Activated B cell treated with CpG ODN at 0.5 μM for 24 hours (primary cell): ENCODE measurements at regions not wholly inside any gene's neighbourhood (a gene's known extent, or its start where the extent isn't known, plus 50 kb on each side); places are given as distances from the start of the nearest gene placed in this dataset.

Experiments
- ATAC-seq: fragments of 200-7000 bp; cut with Tn5 transposase; one replicate; pipeline ENCODE4 v1.10.0; 2021; ENCODE audit warnings: low read depth, mild to moderate bottlenecking, moderate library complexity
- CTCF ChIA-PET: fragments of 350-600 bp; sonication (Branson Sonifier 250); formaldehyde crosslinking; loops from one replicate; lab custom pipeline; 2021; ENCODE audit warnings: antibody characterized with exemption; lab: Charles Lee
- POLR2A ChIA-PET: fragments of 350-600 bp; sonication (Branson Sonifier 250); formaldehyde crosslinking; loops from one replicate; lab custom pipeline; 2021; ENCODE audit warnings: antibody characterized with exemption; lab: Charles Lee
- DNase-seq: peaks from one replicate; pipeline ENCODE4 v3.0.0; 2022
- H3K27ac Mint-ChIP-seq: one replicate; pipeline ENCODE4 v1.8.0; 2020; ENCODE audit warnings: mixed read lengths
- H3K27me3 Mint-ChIP-seq: one replicate; pipeline ENCODE4 v1.8.0; 2021; ENCODE audit warnings: mixed read lengths
- H3K36me3 Mint-ChIP-seq: one replicate; pipeline ENCODE4 v1.8.0; 2021; ENCODE audit warnings: low read depth, mixed read lengths
- H3K4me1 Mint-ChIP-seq: one replicate; pipeline ENCODE4 v1.8.0; 2021; ENCODE audit warnings: mixed read lengths
- H3K4me3 Mint-ChIP-seq: one replicate; pipeline ENCODE4 v1.8.0; 2020; ENCODE audit warnings: mild to moderate bottlenecking, mixed read lengths
- H3K9me3 Mint-ChIP-seq: one replicate; pipeline ENCODE4 v1.8.0; 2020; ENCODE audit warnings: mixed read lengths
- CTCF ChIP-seq: fragments of 200-600 bp; IDR thresholded peaks from one replicate; pipeline ENCODE4 v1.8.0; 2022; ENCODE audit warnings: antibody characterized with exemption, mild to moderate bottlenecking
- intact Hi-C: fragments of 100-400 bp; cut with micrococcal nuclease; formaldehyde crosslinking; loops from one replicate; pipeline ENCODE4 v1.15.1; 2024

DNA sequence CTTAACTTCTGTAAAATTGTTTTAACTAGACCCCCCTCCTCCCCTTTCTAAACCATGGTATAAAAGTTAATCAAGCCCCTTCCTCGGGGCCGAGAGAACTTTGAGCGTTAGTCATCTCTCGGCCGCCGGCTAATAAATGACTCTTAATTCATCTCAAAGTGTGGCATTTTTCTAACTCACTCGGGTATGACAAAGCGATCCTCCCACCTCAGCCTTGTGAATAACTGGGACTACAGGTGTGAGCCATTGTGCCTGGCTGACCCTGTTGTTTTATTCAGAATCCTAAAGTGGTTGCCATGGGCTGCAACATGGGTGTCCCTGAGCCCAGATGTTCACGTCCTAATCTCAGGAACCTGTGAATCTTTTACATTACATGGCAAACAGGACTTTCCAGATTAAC, 540.7 kb upstream of the AMELY start:
- DNase-seq (no peak), ATAC-seq (no peak)
- ChIA-PET POLR2A (no interaction called here), CTCF (no interaction called here)
- Mint-ChIP-seq H3K27me3 (peaks cover 17% of the 10 kb centered on the region), H3K9me3 (peaks cover 3% of the 10 kb centered on the region), H3K4me1 (peaks cover 10% of the 10 kb centered on the region), H3K36me3 (no peaks in the 10 kb centered on the region), H3K27ac (no peak overlapping the region), H3K4me3 (no peak overlapping the region)
- no peak for TF ChIP-seq CTCF
- intact Hi-C loops: loop anchor here (5.0 kb wide), 2 partner anchors 270 to 1085 kb away; no protein-coding TSS in a partner anchor

DNA sequence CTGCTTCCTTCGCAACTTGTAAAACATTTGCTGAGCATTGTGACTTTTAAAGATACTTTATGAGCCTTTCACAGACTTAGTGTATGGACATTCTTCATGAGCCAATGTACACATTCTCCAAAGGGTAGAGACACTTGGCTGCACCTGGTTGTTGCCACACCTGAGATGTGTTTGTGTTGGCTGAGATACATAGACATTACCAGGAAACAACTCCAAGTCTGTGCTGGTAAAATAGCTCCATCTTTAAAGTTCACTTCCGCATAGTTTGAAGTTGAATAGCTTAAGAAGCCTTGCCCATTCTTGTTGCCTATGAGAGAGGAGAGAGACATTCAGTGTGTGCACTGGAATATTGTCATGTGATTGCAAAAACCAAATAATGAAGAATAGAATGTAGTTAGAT, 538.3 kb upstream of the AMELY start:
- Mint-ChIP-seq H3K27me3 (peaks cover 19% of the 10 kb centered on the region), H3K4me3 (no peak overlapping the region), H3K27ac (no peak overlapping the region), H3K36me3 (no peaks in the 10 kb centered on the region), H3K9me3 (peaks cover 3% of the 10 kb centered on the region), H3K4me1 (peaks cover 10% of the 10 kb centered on the region)
- TF ChIP-seq CTCF: no peak
- ATAC-seq: no peak
- POLR2A ChIA-PET: no interaction called here
- CTCF ChIA-PET: no interaction called here
- no peak for DNase-seq
- intact Hi-C loops: loop anchor here (5.0 kb wide), 2 partner anchors 272 to 1087 kb away; no protein-coding TSS in a partner anchor

DNA sequence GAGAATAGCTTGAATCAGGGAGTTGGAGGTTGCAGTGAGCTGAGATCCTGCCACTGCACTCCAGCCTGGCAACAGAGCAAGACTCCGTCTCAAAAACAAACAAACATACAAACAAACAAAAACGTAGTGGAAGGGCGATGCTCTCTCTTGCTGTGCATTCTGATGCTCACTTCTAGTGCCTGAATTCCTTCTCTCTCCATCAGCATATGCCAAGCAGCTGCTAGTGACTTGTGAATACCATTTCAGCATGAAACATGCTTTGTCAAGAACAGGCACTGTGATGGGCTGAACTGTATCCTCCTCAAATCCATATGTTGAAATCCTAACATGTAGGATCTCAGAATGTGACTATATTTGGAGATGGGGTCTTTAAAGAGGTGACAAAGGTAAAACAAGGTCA, 537.1 kb upstream of the AMELY start:
- ChIA-PET POLR2A (no interaction called here), CTCF (no interaction called here)
- intact Hi-C loops: no loop called here
- DNase-seq: no peak
- no peaks in the 10 kb centered on the region for H3K36me3 Mint-ChIP-seq
- H3K4me3 Mint-ChIP-seq: no peak overlapping the region
- ATAC-seq: no peak
- H3K27me3 Mint-ChIP-seq: peaks cover 19% of the 10 kb centered on the region
- H3K27ac Mint-ChIP-seq: no peak overlapping the region
- peaks cover 10% of the 10 kb centered on the region for H3K4me1 Mint-ChIP-seq
- no peak for TF ChIP-seq CTCF
- peaks cover 3% of the 10 kb centered on the region for H3K9me3 Mint-ChIP-seq

GRCh38 chrY:7447881-7448516, 536.4 kb upstream of the AMELY start:
- POLR2A ChIA-PET: no interaction called here
- peaks cover 3% of the 10 kb centered on the region for H3K9me3 Mint-ChIP-seq
- no peak overlapping the region for H3K27ac Mint-ChIP-seq
- ATAC-seq (no peak), DNase-seq (no peak)
- H3K27me3 Mint-ChIP-seq: peaks cover 19% of the 10 kb centered on the region
- no peak for TF ChIP-seq CTCF
- H3K36me3 Mint-ChIP-seq: no peaks in the 10 kb centered on the region
- CTCF ChIA-PET: no interaction called here
- peaks cover 7% of the 10 kb centered on the region for H3K4me1 Mint-ChIP-seq
- no peak overlapping the region for H3K4me3 Mint-ChIP-seq
- intact Hi-C loops: no loop called here

DNA sequence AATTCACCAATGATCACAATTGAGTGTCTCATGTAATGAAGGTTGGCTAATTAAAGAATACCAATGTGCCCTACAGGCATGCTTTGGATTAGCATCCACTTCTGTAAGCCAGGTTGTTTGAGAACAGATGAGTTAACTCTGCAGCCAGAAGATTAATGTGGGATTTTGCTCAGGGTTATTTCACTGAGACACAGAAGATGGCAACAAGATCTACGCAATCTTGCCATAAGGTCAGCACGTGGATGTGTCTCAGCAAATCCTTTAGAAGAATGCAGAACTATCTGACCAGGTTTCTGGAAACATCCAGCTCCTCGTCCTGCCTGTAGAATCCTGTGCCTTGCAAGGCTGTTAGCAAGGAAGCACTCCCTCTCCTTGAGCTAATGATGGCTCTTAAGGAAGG, 532.6 kb upstream of the AMELY start:
- no peaks in the 10 kb centered on the region for H3K4me1 Mint-ChIP-seq
- intact Hi-C loops: no loop called here
- POLR2A ChIA-PET: no interaction called here
- TF ChIP-seq CTCF: no peak
- no peak overlapping the region for H3K27ac Mint-ChIP-seq
- peaks cover 11% of the 10 kb centered on the region for H3K27me3 Mint-ChIP-seq
- ATAC-seq (no peak), DNase-seq (no peak)
- CTCF ChIA-PET: no interaction called here
- H3K9me3 Mint-ChIP-seq: no peaks in the 10 kb centered on the region
- no peaks in the 10 kb centered on the region for H3K36me3 Mint-ChIP-seq
- no peak overlapping the region for H3K4me3 Mint-ChIP-seq
